GM18517 (cell line): ENCODE measurements at regions not wholly inside any gene's neighbourhood (a gene's known extent, or its start where the extent isn't known, plus 50 kb on each side); places are given as distances from the start of the nearest gene placed in this dataset.
A peak's percentile ranks its signal among the peaks of the same experiment; 100 is the strongest.

Experiments used
- ATAC-seq: cut with Tn5 transposase; IDR thresholded peaks from one replicate; pipeline ENCODE4 v1.9.1; 2021; ENCODE audit warnings: mild to moderate bottlenecking, moderate library complexity; ENCODE audit not compliant: unreplicated experiment

GRCh38 chr12:125412506-125412905, 347.3 kb downstream of the AACS start:
- no peak for ATAC-seq

- no peak for ATAC-seq
These were observed 352.2 kb downstream of the AACS start for GRCh38 chr12:125417446-125417845.

- peak; percentile 71 for ATAC-seq
These were observed 353.8 kb downstream of the AACS start for GRCh38 chr12:125418902-125419564.

- ATAC-seq, result no peak
These were observed 359.7 kb downstream of the AACS start for GRCh38 chr12:125424909-125425308.

- no peak for ATAC-seq
These were observed 366.3 kb downstream of the AACS start for GRCh38 chr12:125431516-125431915.

- ATAC-seq, result no peak
These were observed 368.9 kb downstream of the AACS start for GRCh38 chr12:125434131-125434530.

- peak; percentile 75 for ATAC-seq
These were observed 369.8 kb downstream of the AACS start for GRCh38 chr12:125434936-125435443.

GRCh38 chr12:125435871-125436270, 370.6 kb downstream of the AACS start:
- no peak for ATAC-seq

- no peak for ATAC-seq
These were observed 371.5 kb downstream of the AACS start for GRCh38 chr12:125436686-125437085.

GRCh38 chr12:125440399-125440798, 375.2 kb downstream of the AACS start:
- ATAC-seq, result no peak

GRCh38 chr12:125443341-125443740, 378.1 kb downstream of the AACS start:
- no peak for ATAC-seq

GRCh38 chr12:125451408-125451807, 386.2 kb downstream of the AACS start:
- ATAC-seq, result no peak

GRCh38 chr12:125453751-125454150, 388.5 kb downstream of the AACS start:
- ATAC-seq, result no peak

GRCh38 chr12:125454291-125454690, 389.1 kb downstream of the AACS start:
- no peak for ATAC-seq

- ATAC-seq, result no peak
These were observed 389.7 kb downstream of the AACS start for GRCh38 chr12:125454786-125455480.

- ATAC-seq, result no peak
These were observed 390.3 kb downstream of the AACS start for GRCh38 chr12:125455556-125455955.

GRCh38 chr12:125458552-125459268, 393.5 kb downstream of the AACS start:
- no peak for ATAC-seq

- no peak for ATAC-seq
These were observed 396.6 kb downstream of the AACS start for GRCh38 chr12:125461831-125462230.

GRCh38 chr12:125463386-125463785, 398.2 kb downstream of the AACS start:
- no peak for ATAC-seq

GRCh38 chr12:125467363-125467762, 402.1 kb downstream of the AACS start:
- no peak for ATAC-seq

- ATAC-seq, result no peak
These were observed 404.4 kb downstream of the AACS start for GRCh38 chr12:125469683-125470082.
